ENCODE measurements at regions not wholly inside any gene's neighbourhood (a gene's known extent, or its start where the extent isn't known, plus 50 kb on each side); places are given as distances from the start of the nearest gene placed in this dataset.

DNA sequence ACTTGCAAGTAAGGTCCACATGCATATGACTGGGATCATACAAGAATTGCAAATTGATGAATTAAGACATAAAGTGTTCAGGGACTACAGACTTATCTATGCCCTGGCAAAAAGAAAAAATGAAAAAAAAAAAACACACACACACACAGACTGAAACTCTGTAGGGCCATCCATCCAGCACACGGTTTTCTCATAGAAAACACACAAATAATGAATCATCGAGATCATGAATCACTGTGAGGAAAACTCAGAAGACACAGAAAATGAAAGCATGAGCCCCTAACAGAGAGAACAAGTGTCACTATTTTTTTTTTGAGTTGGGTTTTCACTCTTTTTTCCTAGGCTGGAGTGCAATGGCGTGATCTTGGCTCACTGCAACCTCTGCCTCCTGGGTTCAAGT is 185.2 kb downstream of the IRX2 start:
- WGBS, 2 experiments (ENCODE audit: extremely low coverage in 1 of 2, insufficient coverage in 1 of 2, insufficient read length in 1 of 2, insufficient replicate concordance in 2 of 2, low coverage in 1 of 2, low lambda C conversion rate in 2 of 2, missing lambda C conversion rate in 1 of 2) = 93% methylated on average over 3 of the region's 3 CpGs; no CpG with 5 or more reads in 1 of the 2 experiments
- no peak overlapping the region for H4K5ac ChIP-seq (ENCODE audit: insufficient read length, low read depth, low read length)
- H3K56ac ChIP-seq (replicated peaks; ENCODE audit: insufficient read length, low read depth, low read length) = no peak overlapping the region
- no peak overlapping the region for H3K4me3 ChIP-seq (ENCODE audit: extremely low read depth in 1 of 4, insufficient read depth in 2 of 4, low read depth in 3 of 4, low read length in 4 of 4)
- no peaks in the 10 kb centered on the region for H3K23me2 ChIP-seq (ENCODE audit: low read depth, low read length)
- ChIA-PET CTCF (ENCODE audit: partially characterized antibody) (interaction anchor here (1.3 kb wide), 1 partner anchor 10 kb away, joined by 3 read pairs; no protein-coding TSS in a partner anchor), POLR2A (ENCODE audit: partially characterized antibody) (interaction anchor here (0.6 kb wide), 1 partner anchor 276 kb away, joined by 4 read pairs; no protein-coding TSS in a partner anchor)
- H3K36me3 ChIP-seq (ENCODE audit: control insufficient read depth in 2 of 4, insufficient read depth in 4 of 4, low read length in 3 of 4) = no peaks in the 10 kb centered on the region
- no peak overlapping the region for H2BK120ac ChIP-seq (replicated peaks; ENCODE audit: low read depth, low read length)
- no peak overlapping the region for H2AK5ac ChIP-seq (ENCODE audit: low read depth, low read length)
- no peak overlapping the region for H2BK15ac ChIP-seq (ENCODE audit: low read length)
- H3K18ac ChIP-seq (ENCODE audit: extremely low read depth, low read length) = no peak overlapping the region
- FAIRE-seq = no peak
- H3K79me1 ChIP-seq (ENCODE audit: low read depth, low read length) = no peaks in the 10 kb centered on the region
- H4K91ac ChIP-seq (replicated peaks; ENCODE audit: insufficient read length, low read length) = no peak overlapping the region
- no peak overlapping the region for H3K4ac ChIP-seq (replicated peaks; ENCODE audit: insufficient read length, low read depth, low read length)
- H3K9ac ChIP-seq (replicated peaks in 1 of 4; ENCODE audit: extremely low read depth in 1 of 4, low read depth in 3 of 4, low read length in 3 of 4) = no peak overlapping the region
- H3K27me3 ChIP-seq (replicated peaks in 1 of 4; ENCODE audit: control insufficient read depth in 3 of 4, extremely low read depth in 1 of 4, insufficient read depth in 3 of 4, low read length in 3 of 4) = no peaks in the 10 kb centered on the region
- no peak overlapping the region for H4K8ac ChIP-seq (ENCODE audit: extremely low read depth, insufficient read depth, low read length)
- peaks cover 0 to 5% (median 2%) of the 10 kb centered on the region in 4 experiments; a peak in 2 of 7 replicates for H3K4me1 ChIP-seq (replicated peaks in 1 of 4; ENCODE audit: control insufficient read depth in 3 of 4, insufficient read depth in 4 of 4, low read length in 3 of 4)
- H3K4me2 ChIP-seq (ENCODE audit: insufficient read depth in 1 of 2, low read depth in 2 of 2, low read length in 2 of 2) = no peak overlapping the region
- no peak overlapping the region for H2BK5ac ChIP-seq (ENCODE audit: low read depth, low read length)
- no peak overlapping the region for H2BK20ac ChIP-seq (ENCODE audit: low read length)
- no peak overlapping the region for H3K27ac ChIP-seq (ENCODE audit: low read depth, low read length)
- H3K23ac ChIP-seq (ENCODE audit: insufficient read length) = no peak overlapping the region
- TF ChIP-seq SP2 (IDR thresholded peaks at IDR 0.05; ENCODE audit: low read length) (no peak), E2F6 (IDR thresholded peaks at IDR 0.05) (no peak), KDM1A (IDR thresholded peaks at IDR 0.05; ENCODE audit: borderline replicate concordance, low read length) (no peak), EZH2 (IDR thresholded peaks at IDR 0.05; ENCODE audit: low read depth, low read length, severe bottlenecking) (no peak), MAX (IDR thresholded peaks at IDR 0.05) (no peak), BRCA1 (IDR thresholded peaks at IDR 0.05; ENCODE audit: low read depth, low read length) (no peak), BCL11A (IDR thresholded peaks at IDR 0.05; ENCODE audit: low read depth in 2 of 2, low read length in 2 of 2) (no peak)
- H2BK12ac ChIP-seq (ENCODE audit: low read depth, low read length) = no peak overlapping the region
- no peak overlapping the region for H2AFZ ChIP-seq (ENCODE audit: low read length)
- H4K20me1 ChIP-seq (replicated peaks in 1 of 2; ENCODE audit: control insufficient read depth in 1 of 2, insufficient read depth in 2 of 2, low read length in 2 of 2) = no peaks in the 10 kb centered on the region
- H3K79me2 ChIP-seq (ENCODE audit: control insufficient read depth in 1 of 2, insufficient read depth in 2 of 2, low read length in 2 of 2) = no peaks in the 10 kb centered on the region
- H3K14ac ChIP-seq (ENCODE audit: insufficient read length) = no peak overlapping the region
- no peaks in the 10 kb centered on the region; a peak in 1 of 4 replicates for H3K9me3 ChIP-seq (ENCODE audit: insufficient read depth in 2 of 2, low read depth in 1 of 2, low read length in 1 of 2)
- DNase-seq (ENCODE audit: low read depth in 1 of 2, low spot score in 2 of 2) = no peak

All from H1 (cell line).